Type B pancreatic cell (in vitro differentiated cells): ENCODE measurements at regions not wholly inside any gene's neighbourhood (a gene's known extent, or its start where the extent isn't known, plus 50 kb on each side); places are given as distances from the start of the nearest gene placed in this dataset.

Experiments
- DNase-seq: peaks from one replicate; pipeline ENCODE4 v3.0.0; 2021; ENCODE audit warnings: mixed read lengths; ENCODE audit not compliant: unreplicated experiment; ENCODE audit errors: extremely low spot score
- H3K27ac Mint-ChIP-seq: 2 replicates; pipeline ENCODE4 v1.8.0; 2021; ENCODE audit warnings: mild to moderate bottlenecking, mixed read lengths
- H3K27me3 Mint-ChIP-seq: 2 replicates; pipeline ENCODE4 v1.8.0; 2021; ENCODE audit warnings: mixed read lengths
- H3K36me3 Mint-ChIP-seq: 2 replicates; pipeline ENCODE4 v1.8.0; 2021; ENCODE audit warnings: mixed read lengths
- H3K4me1 Mint-ChIP-seq: one replicate; pipeline ENCODE4 v1.8.0; 2021; ENCODE audit warnings: mixed read lengths; ENCODE audit not compliant: unreplicated experiment
- H3K4me3 Mint-ChIP-seq: 2 replicates; pipeline ENCODE4 v1.8.0; 2021; ENCODE audit warnings: mild to moderate bottlenecking, mixed read lengths
- H3K9me3 Mint-ChIP-seq: 2 replicates; pipeline ENCODE4 v1.8.0; 2021; ENCODE audit warnings: mixed read lengths
- TF ChIP-seq, protein P1 (sequence below): fragments of 200-600 bp; sonication (generic); conservative IDR thresholded peaks from 2 replicates; pipeline ENCODE4 v1.5.0; 2021; ENCODE audit warnings: antibody characterized with exemption, mild to moderate bottlenecking

GRCh38 chr10:4217653-4218052 is 432.6 kb upstream of the KLF6 start:
- H3K27me3 Mint-ChIP-seq = peaks cover 5% of the 10 kb centered on the region
- H3K9me3 Mint-ChIP-seq = no peaks in the 10 kb centered on the region
- H3K27ac Mint-ChIP-seq = no peak overlapping the region
- peaks cover 15% of the 10 kb centered on the region for H3K4me1 Mint-ChIP-seq
- no peaks in the 10 kb centered on the region for H3K36me3 Mint-ChIP-seq
- DNase-seq = no peak
- H3K4me3 Mint-ChIP-seq = no peak overlapping the region
- TF ChIP-seq, protein P1, sequence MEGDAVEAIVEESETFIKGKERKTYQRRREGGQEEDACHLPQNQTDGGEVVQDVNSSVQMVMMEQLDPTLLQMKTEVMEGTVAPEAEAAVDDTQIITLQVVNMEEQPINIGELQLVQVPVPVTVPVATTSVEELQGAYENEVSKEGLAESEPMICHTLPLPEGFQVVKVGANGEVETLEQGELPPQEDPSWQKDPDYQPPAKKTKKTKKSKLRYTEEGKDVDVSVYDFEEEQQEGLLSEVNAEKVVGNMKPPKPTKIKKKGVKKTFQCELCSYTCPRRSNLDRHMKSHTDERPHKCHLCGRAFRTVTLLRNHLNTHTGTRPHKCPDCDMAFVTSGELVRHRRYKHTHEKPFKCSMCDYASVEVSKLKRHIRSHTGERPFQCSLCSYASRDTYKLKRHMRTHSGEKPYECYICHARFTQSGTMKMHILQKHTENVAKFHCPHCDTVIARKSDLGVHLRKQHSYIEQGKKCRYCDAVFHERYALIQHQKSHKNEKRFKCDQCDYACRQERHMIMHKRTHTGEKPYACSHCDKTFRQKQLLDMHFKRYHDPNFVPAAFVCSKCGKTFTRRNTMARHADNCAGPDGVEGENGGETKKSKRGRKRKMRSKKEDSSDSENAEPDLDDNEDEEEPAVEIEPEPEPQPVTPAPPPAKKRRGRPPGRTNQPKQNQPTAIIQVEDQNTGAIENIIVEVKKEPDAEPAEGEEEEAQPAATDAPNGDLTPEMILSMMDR = no peak

GRCh38 chr10:4217187-4217586 is 432.2 kb upstream of the KLF6 start:
- no peak for DNase-seq
- no peak overlapping the region for H3K27ac Mint-ChIP-seq
- peaks cover 15% of the 10 kb centered on the region for H3K4me1 Mint-ChIP-seq
- peaks cover 5% of the 10 kb centered on the region for H3K27me3 Mint-ChIP-seq
- H3K36me3 Mint-ChIP-seq = no peaks in the 10 kb centered on the region
- TF ChIP-seq, protein P1 = no peak
- peaks cover 4% of the 10 kb centered on the region for H3K9me3 Mint-ChIP-seq
- H3K4me3 Mint-ChIP-seq = no peak overlapping the region

DNA sequence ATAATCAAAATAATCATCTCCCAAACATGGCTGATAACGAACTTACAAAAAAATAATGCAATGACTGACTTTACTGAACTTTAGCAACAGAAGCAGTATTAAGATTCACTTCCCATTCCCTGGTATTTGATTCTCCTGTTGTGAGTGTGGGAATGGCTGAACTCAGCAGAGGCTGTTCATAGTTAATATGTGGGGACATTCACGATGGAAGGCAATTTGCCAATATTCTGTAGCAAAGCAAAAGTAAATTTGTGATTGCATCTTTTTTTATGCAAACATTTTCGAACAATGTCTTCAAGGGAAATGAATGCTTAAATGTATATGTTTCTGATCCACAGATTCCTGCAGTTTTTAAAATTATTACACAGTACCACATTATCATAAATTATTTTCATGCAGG is 431.7 kb upstream of the KLF6 start:
- TF ChIP-seq, protein P1 = no peak
- H3K4me1 Mint-ChIP-seq = peaks cover 15% of the 10 kb centered on the region
- H3K27me3 Mint-ChIP-seq = peaks cover 5% of the 10 kb centered on the region
- DNase-seq = no peak
- no peaks in the 10 kb centered on the region for H3K36me3 Mint-ChIP-seq
- H3K4me3 Mint-ChIP-seq = no peak overlapping the region
- no peak overlapping the region for H3K27ac Mint-ChIP-seq
- peaks cover 6% of the 10 kb centered on the region for H3K9me3 Mint-ChIP-seq

DNA sequence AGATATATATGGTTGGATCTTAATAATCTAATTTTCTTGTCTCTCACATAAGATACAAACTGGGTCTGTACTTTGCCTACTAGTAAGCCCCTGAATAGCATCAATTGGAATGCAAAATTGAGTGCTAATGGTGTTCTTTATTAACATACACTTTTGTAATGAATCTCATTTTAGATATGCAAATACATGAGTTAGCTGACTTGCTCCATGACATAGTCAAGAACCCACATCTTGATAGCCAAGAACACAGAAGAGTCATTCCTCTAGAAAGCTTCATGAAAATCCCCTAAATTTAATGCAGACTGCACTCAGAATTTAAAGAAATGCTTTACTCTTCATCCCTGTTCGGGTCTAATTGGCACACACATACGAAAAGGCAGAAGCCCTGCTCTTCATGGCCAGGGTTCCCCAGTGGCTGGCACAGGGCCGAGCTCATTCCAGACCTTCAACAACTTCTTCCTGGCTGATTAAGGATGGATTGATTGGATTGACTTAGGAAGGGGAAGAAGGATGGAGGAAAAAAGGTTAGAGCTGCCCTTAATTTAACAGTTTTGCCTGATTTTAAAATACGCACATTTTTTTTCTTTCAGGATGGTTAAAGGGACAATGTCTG is 431.1 kb upstream of the KLF6 start:
- TF ChIP-seq, protein P1 = no peak

GRCh38 chr10:4215485-4215884 is 430.5 kb upstream of the KLF6 start:
- DNase-seq = no peak
- TF ChIP-seq, protein P1 = no peak
- peaks cover 5% of the 10 kb centered on the region for H3K27me3 Mint-ChIP-seq
- peaks cover 15% of the 10 kb centered on the region for H3K4me1 Mint-ChIP-seq
- no peaks in the 10 kb centered on the region for H3K36me3 Mint-ChIP-seq
- no peak overlapping the region for H3K27ac Mint-ChIP-seq
- H3K4me3 Mint-ChIP-seq = no peak overlapping the region
- peaks cover 6% of the 10 kb centered on the region for H3K9me3 Mint-ChIP-seq

More for the DNA sequence above, 431.1 kb upstream of the KLF6 start:
- peaks cover 5% of the 10 kb centered on the region for H3K27me3 Mint-ChIP-seq
- peaks cover 6% of the 10 kb centered on the region for H3K9me3 Mint-ChIP-seq
- H3K4me3 Mint-ChIP-seq = no peak overlapping the region
- DNase-seq = no peak
- H3K27ac Mint-ChIP-seq = no peak overlapping the region
- H3K4me1 Mint-ChIP-seq = peaks cover 15% of the 10 kb centered on the region
- H3K36me3 Mint-ChIP-seq = no peaks in the 10 kb centered on the region
